OCI-M1 (cell line): ENCODE measurements at regions not wholly inside any gene's neighbourhood (a gene's known extent, or its start where the extent isn't known, plus 50 kb on each side); places are given as distances from the start of the nearest gene placed in this dataset.

Experiments
- DNase-seq: peaks from one replicate; lab custom pipeline; 2025; lab: John Stamatoyannopoulos, UW

GRCh38 chr4:133869486-133869885, 332.1 kb downstream of the PABPC4L start:
- no peak for DNase-seq

DNA sequence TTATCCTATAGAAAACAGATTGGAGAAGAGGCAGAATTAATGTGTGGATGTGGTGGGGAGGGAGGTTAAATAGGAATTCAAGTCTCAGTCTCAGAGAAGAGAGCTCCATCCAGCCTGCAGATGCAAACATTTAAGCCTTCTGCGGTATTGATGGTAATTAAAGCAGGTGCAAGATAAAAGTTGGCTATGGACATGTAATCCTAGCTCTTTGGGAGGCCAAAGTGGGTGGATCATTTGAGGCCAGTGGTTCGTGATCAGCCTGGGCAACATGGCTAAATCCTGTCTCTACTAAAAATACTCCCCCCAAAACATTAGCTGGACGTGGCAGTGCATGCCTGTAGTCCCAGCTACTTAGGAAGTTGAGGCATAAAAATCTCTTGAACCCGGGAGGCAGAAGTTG, 332.7 kb downstream of the PABPC4L start:
- DNase-seq: no peak

DNA sequence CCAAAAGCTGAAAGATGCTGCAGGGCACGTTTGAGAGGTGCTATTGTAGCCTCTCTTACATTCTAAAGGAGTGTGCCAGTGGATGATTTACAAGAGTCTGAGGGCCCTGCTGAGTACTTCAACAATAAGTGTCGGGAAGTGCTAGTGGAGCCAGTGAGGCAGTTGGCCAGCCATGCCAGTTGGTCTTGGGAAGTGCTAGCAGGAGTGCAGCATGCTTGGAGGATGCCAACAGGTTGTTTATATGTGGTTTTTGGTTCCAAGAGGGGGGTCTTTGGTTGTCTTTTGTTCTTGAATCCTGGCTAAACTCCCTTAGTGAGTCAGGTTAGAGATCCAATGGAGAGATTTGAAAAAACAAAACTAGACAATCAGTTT, 335.3 kb downstream of the PABPC4L start:
- DNase-seq: no peak

DNA sequence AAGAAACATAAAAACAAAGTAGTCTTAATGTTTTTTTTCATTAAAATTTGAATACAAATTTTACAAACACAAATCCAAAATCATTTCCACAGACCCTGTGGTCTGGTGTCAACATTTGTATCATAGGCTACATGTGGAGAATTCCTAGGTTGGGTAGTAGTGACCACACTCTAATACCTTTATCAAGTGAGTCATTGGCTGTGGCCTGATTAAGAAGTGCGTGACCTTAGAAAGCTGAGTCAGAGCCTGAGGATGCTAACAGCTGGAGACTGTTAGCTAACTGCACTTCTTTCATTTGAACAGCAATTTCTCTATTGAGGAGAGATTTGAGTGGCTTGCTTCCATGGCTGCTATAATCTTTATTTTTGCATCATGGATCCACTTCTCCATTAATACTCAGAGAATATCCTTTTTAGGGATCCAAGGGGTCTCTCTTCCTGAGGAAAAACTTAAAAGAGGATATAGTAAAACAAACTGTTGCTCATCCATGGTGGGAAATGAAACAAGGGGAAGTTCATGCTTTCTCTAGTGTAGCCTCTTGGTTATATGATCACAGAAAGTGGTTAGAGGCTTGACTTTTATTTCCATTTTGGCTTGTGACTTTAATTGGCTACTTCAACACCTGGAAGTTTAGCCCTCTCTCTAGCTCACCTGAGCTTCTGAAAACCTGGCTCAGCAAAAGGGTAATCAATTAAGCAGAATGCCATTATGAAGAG, 335.8 kb downstream of the PABPC4L start:
- peak; percentile 90 for DNase-seq

DNA sequence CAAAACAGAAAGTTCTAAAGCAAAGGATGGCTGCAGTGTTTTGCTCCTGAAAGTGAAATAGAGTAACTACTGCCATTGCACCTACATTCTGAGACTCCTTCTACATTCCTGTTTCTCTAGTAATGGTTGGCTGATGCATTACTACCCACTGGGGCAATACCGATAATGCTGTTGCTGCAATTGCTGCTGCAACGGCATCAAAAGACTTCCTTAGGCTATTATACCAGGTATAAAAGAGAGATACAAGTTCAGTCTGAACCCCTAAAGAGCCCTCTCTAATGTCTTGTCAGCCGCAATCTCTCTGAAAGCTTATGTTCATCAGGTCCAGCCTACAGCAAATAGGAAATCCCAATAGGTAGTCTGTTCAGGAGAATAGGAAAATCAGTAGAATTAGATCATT, 338.4 kb downstream of the PABPC4L start:
- DNase-seq: no peak

- DNase-seq: no peak
These were observed 344.7 kb downstream of the PABPC4L start for GRCh38 chr4:133856731-133857355.

- DNase-seq: no peak
These were observed 346.6 kb downstream of the PABPC4L start for GRCh38 chr4:133855001-133855400.

- DNase-seq: peak; percentile 85
These were observed 362.3 kb downstream of the PABPC4L start for GRCh38 chr4:133839326-133839725.

DNA sequence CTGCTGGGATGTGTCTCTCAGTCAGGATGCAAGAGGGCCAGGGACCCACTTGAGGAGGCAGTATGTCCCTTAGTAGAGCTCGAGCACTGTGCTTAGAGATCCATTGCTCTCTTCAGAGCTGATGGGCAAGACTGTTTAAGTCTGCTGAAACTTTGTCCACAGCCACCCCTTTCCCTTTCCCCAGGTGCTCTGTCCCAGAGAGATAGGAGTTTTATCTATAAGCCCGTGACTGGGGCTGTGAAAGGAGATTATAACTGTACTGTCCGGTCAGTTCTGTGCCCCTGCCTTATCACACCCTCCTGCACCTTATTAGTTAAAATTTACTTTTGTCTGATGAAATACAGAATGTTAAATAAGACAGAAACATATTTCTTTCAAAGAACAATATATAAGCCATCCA, 378.4 kb downstream of the PABPC4L start:
- DNase-seq: peak; percentile 81

DNA sequence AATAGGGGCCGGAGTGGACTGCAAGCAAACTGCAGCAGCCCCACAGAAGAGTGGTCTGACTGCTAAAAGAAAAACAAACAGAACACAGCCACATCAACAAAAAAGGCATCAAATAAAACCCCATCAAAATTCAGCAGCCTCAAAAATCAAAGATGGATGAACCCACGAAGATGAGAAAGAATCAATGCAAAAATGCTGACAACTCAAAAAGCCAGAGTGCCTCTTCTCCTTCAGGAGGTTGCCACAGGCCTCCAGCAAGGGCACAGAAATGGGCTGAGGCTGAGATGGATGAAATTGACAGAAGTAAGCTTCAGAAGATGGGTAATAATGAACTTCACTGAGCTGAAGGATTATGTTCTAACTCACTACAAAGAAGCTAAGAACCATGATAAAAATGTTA, 388.6 kb downstream of the PABPC4L start:
- DNase-seq: no peak

DNA sequence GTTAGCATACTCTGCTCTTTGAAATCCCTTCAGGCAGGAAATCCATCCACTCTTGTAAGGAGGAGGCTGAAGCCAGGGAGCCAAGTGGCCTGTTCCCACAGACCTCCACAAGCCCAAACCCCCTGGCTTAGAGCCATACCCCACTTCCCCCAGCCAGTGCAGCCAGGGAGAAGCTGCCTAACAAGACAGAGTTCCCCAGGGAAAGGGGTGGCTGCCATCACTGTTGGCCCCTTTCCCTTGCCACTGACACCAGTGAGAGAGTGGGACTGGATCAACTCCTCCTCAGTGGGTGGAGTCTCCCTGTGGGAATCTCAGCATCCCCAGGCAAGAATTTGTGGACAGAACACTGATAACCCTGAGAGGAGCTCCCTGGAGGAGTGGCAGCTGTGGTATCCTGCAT, 389.4 kb downstream of the PABPC4L start:
- DNase-seq: no peak

DNA sequence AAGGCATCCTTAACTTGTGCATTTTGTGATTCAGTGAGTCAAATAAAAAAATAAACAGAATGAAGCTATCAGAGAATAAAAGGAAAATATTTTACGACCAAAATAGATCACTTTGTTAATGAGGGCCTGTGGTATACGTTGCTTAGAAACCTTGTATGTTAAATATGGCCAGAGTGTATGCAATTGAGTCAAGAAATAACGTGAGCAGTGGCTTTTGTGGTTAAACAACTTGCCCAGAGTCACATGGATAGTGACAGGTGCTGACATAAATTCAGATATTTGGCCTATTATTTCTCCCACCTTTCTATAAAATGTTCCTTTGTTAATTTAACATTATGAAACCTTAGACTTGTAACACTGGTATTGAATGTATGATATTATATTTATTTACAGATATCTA, 393.4 kb downstream of the PABPC4L start:
- DNase-seq: peak; percentile 59

- DNase-seq: no peak
These were observed 398.2 kb downstream of the PABPC4L start for GRCh38 chr4:133803341-133803740.

GRCh38 chr4:133802359-133803140, 399.0 kb downstream of the PABPC4L start:
- DNase-seq: peak; percentile 39

DNA sequence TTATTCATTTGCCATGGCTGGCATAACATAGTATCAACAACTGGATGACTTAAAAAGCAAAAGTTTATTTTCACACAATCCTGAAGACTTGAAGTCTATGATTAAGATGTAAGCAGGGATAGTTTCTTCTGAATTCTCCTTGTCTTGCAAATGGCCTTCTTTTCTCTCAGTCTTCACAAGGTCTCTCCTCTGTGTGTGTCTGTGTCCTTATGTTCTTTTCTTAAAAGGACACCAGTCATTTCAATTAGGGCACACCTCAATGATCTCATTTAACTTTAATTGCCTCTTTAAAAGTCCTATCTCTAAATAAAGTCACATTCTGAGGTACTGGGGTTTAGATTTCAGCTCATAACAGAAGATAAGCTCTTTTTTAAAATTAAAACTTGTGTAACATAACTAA, 399.7 kb downstream of the PABPC4L start:
- DNase-seq: peak; percentile 39

- no peak for DNase-seq
These were observed 400.6 kb downstream of the PABPC4L start for GRCh38 chr4:133800966-133801365.

- DNase-seq: peak; percentile 44
These were observed 401.8 kb downstream of the PABPC4L start for GRCh38 chr4:133799717-133800315.

DNA sequence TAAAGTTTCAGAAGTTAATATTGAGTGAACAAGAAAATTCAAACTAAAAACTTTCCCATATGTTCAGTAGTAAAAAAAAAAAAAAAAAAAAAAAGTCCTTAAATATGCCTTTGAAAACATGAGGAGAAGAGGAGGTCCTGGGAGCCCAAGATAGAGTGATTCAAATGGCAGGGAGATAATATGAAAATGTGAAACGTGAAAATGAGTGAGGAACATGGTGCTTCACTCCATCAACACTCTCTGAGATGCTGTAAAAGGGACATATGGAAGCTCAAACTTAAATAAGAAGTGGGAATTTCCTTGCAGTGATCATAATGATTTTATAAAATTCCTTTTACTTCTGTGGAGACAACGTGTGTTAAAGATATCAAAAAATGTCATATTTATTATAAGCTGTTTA, 423.9 kb downstream of the PABPC4L start:
- no peak for DNase-seq

DNA sequence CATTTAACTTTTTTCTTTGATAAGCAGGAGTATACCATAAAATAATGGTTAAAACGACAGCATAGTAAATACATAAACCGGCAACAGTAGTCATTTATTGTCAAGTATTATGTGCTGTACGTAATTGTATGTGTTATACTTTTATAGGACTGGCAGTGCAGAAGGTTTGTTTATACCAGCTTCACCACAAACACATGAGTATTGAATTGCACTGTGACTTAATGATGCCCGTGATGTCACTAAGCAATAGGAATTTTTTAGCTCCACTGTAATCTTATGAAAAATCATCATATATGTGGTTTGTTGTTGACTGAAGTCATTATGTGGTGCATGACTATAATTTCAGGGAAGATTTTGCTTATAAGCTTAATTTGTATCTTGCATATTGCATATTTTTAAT, 424.6 kb downstream of the PABPC4L start:
- DNase-seq: no peak

GRCh38 chr4:133776503-133776902, 425.1 kb downstream of the PABPC4L start:
- no peak for DNase-seq

- DNase-seq: no peak
These were observed 425.7 kb downstream of the PABPC4L start for GRCh38 chr4:133775881-133776280.

DNA sequence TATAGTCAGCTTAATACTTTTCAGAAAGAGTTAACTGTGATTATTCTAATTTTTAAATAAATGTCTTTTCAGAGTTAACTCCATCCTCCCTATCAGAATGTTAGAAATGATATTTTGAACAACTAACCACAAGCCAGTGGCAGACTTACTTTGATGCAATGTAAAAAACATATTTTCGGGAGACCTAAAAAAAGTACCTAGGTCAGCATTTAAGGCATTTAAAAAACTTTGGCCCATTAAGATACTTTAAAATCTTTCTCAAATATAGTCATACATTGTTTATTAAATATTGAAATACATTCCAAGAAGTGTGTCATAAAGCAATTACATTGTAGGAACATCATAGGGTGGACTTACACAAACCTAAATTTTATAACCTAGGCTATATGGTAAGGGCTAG, 426.1 kb downstream of the PABPC4L start:
- DNase-seq: no peak

- DNase-seq: no peak
These were observed 442.2 kb downstream of the PABPC4L start for GRCh38 chr4:133759428-133759827.
